ENCODE measurements at regions not wholly inside any gene's neighbourhood (a gene's known extent, or its start where the extent isn't known, plus 50 kb on each side); places are given as distances from the start of the nearest gene placed in this dataset.

- intact Hi-C loops (cut with DNase I; ENCODE audit: low total_unique reads) = no loop called here
- H3K9me3 ChIP-seq = no peaks in the 10 kb centered on the region
- H3K36me3 ChIP-seq = no peaks in the 10 kb centered on the region
- H3K27me3 ChIP-seq = no peaks in the 10 kb centered on the region
- H3K4me1 ChIP-seq = no peaks in the 10 kb centered on the region
- no peak for DNase-seq
- TF ChIP-seq CTCF (IDR thresholded peaks at IDR 0.05) = no peak
- no peak overlapping the region for H3K27ac ChIP-seq
- no peak overlapping the region for H3K4me3 ChIP-seq
Measured at GRCh38 chr1:58041621-58042020, 504.9 kb downstream of the OMA1 start.

- DNase-seq = no peak
- Histone ChIP-seq H3K27me3 (no peaks in the 10 kb centered on the region), H3K9me3 (no peaks in the 10 kb centered on the region), H3K4me3 (no peak overlapping the region), H3K4me1 (no peaks in the 10 kb centered on the region), H3K36me3 (no peaks in the 10 kb centered on the region), H3K27ac (no peak overlapping the region)
- no peak for TF ChIP-seq CTCF (IDR thresholded peaks at IDR 0.05)
- intact Hi-C loops (cut with DNase I; ENCODE audit: low total_unique reads) = no loop called here
Measured at GRCh38 chr1:58038574-58038973, 508.0 kb downstream of the OMA1 start.

- DNase-seq = no peak
- Histone ChIP-seq H3K4me1 (no peaks in the 10 kb centered on the region), H3K27me3 (peaks cover 0 to 4% of the 10 kb centered on the region in 2 donors), H3K36me3 (no peaks in the 10 kb centered on the region), H3K4me3 (no peak overlapping the region), H3K27ac (no peak overlapping the region), H3K9me3 (no peaks in the 10 kb centered on the region)
- no peak for TF ChIP-seq CTCF (IDR thresholded peaks at IDR 0.05)
- intact Hi-C loops (cut with DNase I; ENCODE audit: low total_unique reads) = no loop called here
Measured at GRCh38 chr1:58035523-58035922, 511.0 kb downstream of the OMA1 start.

GRCh38 chr1:58033311-58033710 lies 513.2 kb downstream of the OMA1 start:
- H3K36me3 ChIP-seq = no peaks in the 10 kb centered on the region
- no peak for TF ChIP-seq CTCF (IDR thresholded peaks at IDR 0.05)
- H3K27ac ChIP-seq = no peak overlapping the region
- no peaks in the 10 kb centered on the region for H3K9me3 ChIP-seq
- no peaks in the 10 kb centered on the region for H3K4me1 ChIP-seq
- peaks cover 0 to 4% of the 10 kb centered on the region in 2 donors for H3K27me3 ChIP-seq
- no peak overlapping the region for H3K4me3 ChIP-seq
- intact Hi-C loops (cut with DNase I; ENCODE audit: low total_unique reads) = no loop called here
- no peak for DNase-seq

- TF ChIP-seq CTCF (IDR thresholded peaks at IDR 0.05) = no peak
- H3K36me3 ChIP-seq = no peaks in the 10 kb centered on the region
- no peaks in the 10 kb centered on the region for H3K9me3 ChIP-seq
- peaks cover 0 to 4% of the 10 kb centered on the region in 2 donors for H3K27me3 ChIP-seq
- H3K4me1 ChIP-seq = no peaks in the 10 kb centered on the region
- intact Hi-C loops (cut with DNase I; ENCODE audit: low total_unique reads) = no loop called here
- no peak overlapping the region for H3K27ac ChIP-seq
- no peak for DNase-seq
- no peak overlapping the region for H3K4me3 ChIP-seq
Measured at GRCh38 chr1:58032611-58033073, 513.9 kb downstream of the OMA1 start.

- Histone ChIP-seq H3K27me3 (peaks cover 0 to 4% of the 10 kb centered on the region in 2 donors), H3K4me3 (no peak overlapping the region), H3K4me1 (no peaks in the 10 kb centered on the region)
Measured at GRCh38 chr1:58031416-58031815, 515.1 kb downstream of the OMA1 start.

More at GRCh38 chr1:58031416-58031815, 515.1 kb downstream of the OMA1 start:
- H3K36me3 ChIP-seq = no peaks in the 10 kb centered on the region
- intact Hi-C loops (cut with DNase I; ENCODE audit: low total_unique reads) = no loop called here
- H3K27ac ChIP-seq = no peak overlapping the region
- no peaks in the 10 kb centered on the region for H3K9me3 ChIP-seq
- no peak for DNase-seq
- TF ChIP-seq CTCF (IDR thresholded peaks at IDR 0.05) = no peak
